Gastrocnemius medialis (tissue), 4 donors: ENCODE measurements at regions not wholly inside any gene's neighbourhood (a gene's known extent, or its start where the extent isn't known, plus 50 kb on each side); places are given as distances from the start of the nearest gene placed in this dataset.

Source experiments
- CTCF ChIP-seq, 5 experiments: fragments of 450-650 bp in 3 of 5; fragments of 200-600 bp in 2 of 5; sonication (generic) in 2 of 5; IDR thresholded peaks in 4 of 5; conservative IDR thresholded peaks in 1 of 5; 1 replicate in 4 of 5; 2 replicates in 1 of 5; pipeline ENCODE4 v1.5.1; 2016 to 2019; ENCODE audit warnings: antibody characterized with exemption in 5 of 5, mild to moderate bottlenecking in 3 of 5, moderate library complexity in 3 of 5
- POLR2A ChIP-seq, 2 donors: fragments of 450-650 bp; IDR thresholded peaks; one replicate each; pipeline ENCODE4 v1.6.1; 2017; ENCODE audit warnings: antibody characterized with exemption in 2 of 2, mild to moderate bottlenecking in 2 of 2, moderate library complexity in 2 of 2

GRCh38 chr4:144562019-144562705, 83.8 kb upstream of the HHIP start:
- no peak for TF ChIP-seq CTCF (IDR thresholded peaks at IDR 0.05 in 4 of 5, conservative IDR thresholded peaks at IDR 0.05 in 1 of 5)
- no peak for TF ChIP-seq POLR2A (IDR thresholded peaks at IDR 0.05)
